HG02981 (cell line): ENCODE measurements at regions not wholly inside any gene's neighbourhood (a gene's known extent, or its start where the extent isn't known, plus 50 kb on each side); places are given as distances from the start of the nearest gene placed in this dataset.

Experiments
- ATAC-seq: cut with Tn5 transposase; IDR thresholded peaks from one replicate; pipeline ENCODE4 v1.9.1; 2021; ENCODE audit warnings: mild to moderate bottlenecking, moderate library complexity; ENCODE audit not compliant: unreplicated experiment

- no peak for ATAC-seq
These were observed 422.5 kb downstream of the HTR7 start for GRCh38 chr10:90435296-90435695.

- ATAC-seq: no peak
These were observed 420.4 kb downstream of the HTR7 start for GRCh38 chr10:90437452-90437851.

DNA sequence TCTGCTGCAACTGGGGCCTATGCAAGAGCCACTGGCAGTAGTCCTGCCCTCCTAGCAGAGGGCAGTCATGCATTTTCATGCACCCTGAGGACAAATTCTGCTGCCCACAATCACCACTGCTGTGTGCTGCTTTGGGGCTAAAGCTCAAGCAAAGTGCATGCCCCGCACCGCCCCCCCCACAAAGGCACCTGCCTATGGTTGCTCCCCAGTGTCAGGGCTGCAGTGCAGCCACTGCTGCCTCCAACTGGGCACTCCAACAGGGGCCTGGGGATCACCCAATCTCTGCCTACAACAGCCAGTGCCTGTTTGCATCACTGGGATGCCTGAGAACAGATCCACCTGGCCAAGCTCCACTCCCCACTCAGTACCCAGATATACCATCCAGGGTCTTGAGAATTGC is 417.0 kb downstream of the HTR7 start:
- ATAC-seq: no peak

DNA sequence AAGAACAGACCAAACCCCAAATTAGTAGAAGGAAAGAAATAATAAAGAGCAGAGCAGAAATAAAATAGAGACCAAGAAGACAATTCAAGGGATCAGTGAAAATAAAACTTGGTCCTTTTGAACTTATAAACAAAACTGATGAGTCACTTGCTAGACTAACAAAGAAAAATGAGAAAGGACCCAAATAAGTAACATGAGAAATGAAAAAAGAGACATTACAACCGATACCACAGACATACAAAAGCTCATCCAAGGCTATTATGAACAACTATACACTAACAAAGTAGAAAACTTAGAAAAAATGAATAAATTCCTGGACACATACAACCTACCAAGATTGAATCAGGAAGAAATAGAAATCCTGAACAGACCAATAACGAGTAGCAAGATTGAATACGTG is 414.5 kb downstream of the HTR7 start:
- no peak for ATAC-seq

GRCh38 chr10:90447831-90448230 is 410.0 kb downstream of the HTR7 start:
- no peak for ATAC-seq

DNA sequence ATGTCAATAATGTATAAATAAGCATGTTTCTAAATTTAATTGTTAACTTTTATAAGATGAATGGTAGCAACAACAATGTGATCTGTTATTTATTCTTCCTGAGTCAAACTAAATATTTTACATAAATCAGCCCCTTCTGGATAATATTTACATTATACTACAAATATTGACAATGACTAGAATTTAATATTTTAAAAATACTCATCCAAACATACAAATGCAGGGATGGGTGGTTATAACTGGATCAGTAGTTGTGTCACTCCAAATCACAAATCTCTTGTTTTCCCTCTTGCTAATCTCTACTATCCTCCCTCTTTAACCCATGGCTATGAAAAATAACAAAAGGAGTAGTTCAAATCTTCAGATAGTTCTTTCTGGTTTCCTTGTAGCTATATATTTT is 407.0 kb downstream of the HTR7 start:
- ATAC-seq: no peak

GRCh38 chr10:90451283-90451682 is 406.6 kb downstream of the HTR7 start:
- ATAC-seq: no peak

- no peak for ATAC-seq
These were observed 399.8 kb downstream of the HTR7 start for GRCh38 chr10:90458054-90458453.

GRCh38 chr10:90458571-90458970 is 399.3 kb downstream of the HTR7 start:
- ATAC-seq: no peak

GRCh38 chr10:90461437-90462155 is 396.2 kb downstream of the HTR7 start:
- ATAC-seq: no peak

DNA sequence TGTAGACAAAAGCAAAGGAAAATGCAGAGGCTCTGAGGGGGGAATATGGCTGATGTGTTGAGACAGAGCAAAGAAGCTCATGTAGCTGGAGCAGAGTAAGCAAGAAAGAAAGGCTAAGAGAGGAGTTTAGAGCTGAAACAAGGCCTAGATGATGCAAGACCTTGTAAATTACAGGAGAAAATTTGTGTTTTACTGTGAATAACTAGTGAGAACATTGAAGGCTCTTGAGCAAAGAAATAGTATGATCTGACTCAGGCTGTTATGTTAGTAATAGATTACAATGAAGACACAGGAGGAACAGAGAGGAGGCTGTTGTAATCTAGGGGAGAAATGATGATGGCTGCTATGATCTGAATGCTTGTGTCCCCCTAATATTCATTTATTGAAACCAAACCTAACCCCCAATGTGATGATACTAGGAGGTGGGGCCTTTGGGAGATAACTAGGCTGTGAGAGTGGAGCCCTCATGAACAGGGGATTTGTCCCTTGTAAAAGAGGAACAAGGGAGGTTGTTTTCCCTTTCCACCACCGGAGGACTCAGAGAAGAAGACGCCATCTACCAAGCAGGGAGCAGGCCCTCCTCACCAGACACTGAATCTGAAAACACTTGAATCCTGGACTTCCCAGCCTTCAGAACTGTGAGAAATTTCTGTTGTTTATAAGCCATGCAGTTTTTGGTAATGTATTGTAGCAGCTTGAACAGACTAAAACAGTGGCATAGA is 394.9 kb downstream of the HTR7 start:
- no peak for ATAC-seq

DNA sequence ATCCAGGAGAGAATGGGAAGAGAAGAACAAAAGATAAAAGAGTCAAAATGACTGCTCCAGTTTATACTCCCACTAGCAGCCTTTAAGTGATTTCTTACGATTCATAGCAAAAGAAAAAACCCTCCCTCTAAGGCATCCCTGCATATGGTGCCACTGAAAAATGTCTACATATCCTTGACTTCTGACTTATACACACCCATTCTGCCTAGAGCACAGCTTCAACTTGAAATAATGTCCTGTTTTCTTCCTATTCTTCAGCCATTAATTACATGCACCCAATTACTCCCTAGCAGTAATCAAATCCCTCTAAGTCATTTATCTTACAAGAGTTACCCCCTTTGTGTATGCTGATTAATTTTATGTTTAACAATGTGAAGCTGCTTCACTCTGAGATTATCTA is 393.5 kb downstream of the HTR7 start:
- no peak for ATAC-seq

DNA sequence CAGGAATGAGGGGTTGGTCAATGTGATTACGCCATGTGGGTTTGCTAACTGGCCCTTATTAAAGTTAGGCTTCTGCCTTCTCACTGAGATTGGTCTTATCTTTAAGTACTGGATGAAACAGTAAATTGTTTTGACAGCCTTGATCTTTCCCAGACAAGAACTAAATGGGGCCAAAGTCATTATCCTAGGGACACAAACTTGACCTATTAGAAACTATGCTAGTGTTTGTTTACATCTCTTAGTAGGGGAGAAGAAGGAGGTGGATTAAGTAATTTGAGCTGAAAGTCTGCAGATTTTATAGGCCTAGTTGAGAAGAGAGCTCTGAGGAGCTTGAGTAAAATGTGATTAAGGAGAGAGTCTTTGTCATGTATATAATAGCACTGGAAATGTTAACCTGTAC is 386.9 kb downstream of the HTR7 start:
- ATAC-seq: no peak

DNA sequence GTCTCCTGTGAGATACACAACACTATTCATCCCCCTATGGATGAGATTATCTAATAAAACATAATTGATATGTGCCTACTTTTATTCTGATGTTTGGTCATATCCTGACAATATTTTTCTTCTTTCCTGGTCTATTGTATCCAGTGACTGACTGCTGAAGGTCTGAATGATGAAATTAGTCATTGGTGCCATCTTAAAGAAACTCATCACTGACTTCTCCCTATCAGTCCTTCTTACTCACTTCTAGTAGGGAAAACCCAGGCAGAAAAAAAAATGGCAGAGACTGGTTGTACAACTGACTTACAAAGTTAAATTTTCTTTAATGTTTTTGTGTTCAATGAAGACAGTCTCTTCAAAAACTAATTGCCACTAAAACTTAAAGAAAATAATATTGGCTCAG is 377.4 kb downstream of the HTR7 start:
- ATAC-seq: no peak

- ATAC-seq: no peak
These were observed 376.4 kb downstream of the HTR7 start for GRCh38 chr10:90481326-90481923.

GRCh38 chr10:90484518-90484917 is 373.3 kb downstream of the HTR7 start:
- ATAC-seq: no peak

- ATAC-seq: no peak
These were observed 363.7 kb downstream of the HTR7 start for GRCh38 chr10:90494183-90494582.

- ATAC-seq: no peak
These were observed 353.7 kb downstream of the HTR7 start for GRCh38 chr10:90504172-90504571.

GRCh38 chr10:90526721-90527120 is 331.1 kb downstream of the HTR7 start:
- ATAC-seq: no peak

- ATAC-seq: no peak
These were observed 327.3 kb downstream of the HTR7 start for GRCh38 chr10:90530521-90530920.

DNA sequence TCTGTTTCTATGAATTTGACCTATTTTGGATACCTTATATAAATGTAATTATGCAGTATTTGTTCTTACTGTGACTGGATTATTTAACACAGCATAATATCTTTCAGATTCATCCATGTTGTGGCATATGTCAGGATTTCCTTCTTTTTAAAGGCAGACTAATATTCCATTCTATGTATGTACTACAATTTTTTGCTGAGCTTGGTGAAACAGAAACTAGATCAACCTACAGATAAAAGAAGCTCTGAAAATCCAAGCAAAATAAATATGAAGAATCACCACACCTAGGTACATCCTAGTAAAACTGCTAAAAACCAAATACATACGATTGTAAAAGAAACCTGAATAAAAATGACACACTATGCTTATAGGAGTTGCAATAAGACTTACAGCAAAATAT is 300.5 kb downstream of the HTR7 start:
- no peak for ATAC-seq

GRCh38 chr10:90560331-90560730 is 297.5 kb downstream of the HTR7 start:
- ATAC-seq: no peak
